OCI-LY1 (cell line): ENCODE measurements at regions not wholly inside any gene's neighbourhood (a gene's known extent, or its start where the extent isn't known, plus 50 kb on each side); places are given as distances from the start of the nearest gene placed in this dataset.

Experiments
- H2AFZ ChIP-seq: fragments of 200-600 bp; sonication (generic), shearing (Covaris generic); 2 replicates; pipeline ENCODE4 v1.6.0; 2014; ENCODE audit warnings: antibody characterized with exemption, mild to moderate bottlenecking, low read length
- H3F3A ChIP-seq: fragments of 200-600 bp; sonication (generic), shearing (Covaris generic); 2 replicates; pipeline ENCODE4 v1.6.0; 2014; ENCODE audit warnings: mild to moderate bottlenecking, antibody characterized with exemption, low read length, moderate library complexity; ENCODE audit not compliant: insufficient read depth
- H3K27ac ChIP-seq: fragments of 200-600 bp; sonication (generic); 2 replicates; pipeline ENCODE4 v1.5.1; 2014; ENCODE audit warnings: low read length, mixed run types, mild to moderate bottlenecking, low read depth; ENCODE audit not compliant: poor library complexity, severe bottlenecking
- H3K27me3 ChIP-seq: fragments of 200-600 bp; sonication (generic); 2 replicates; pipeline ENCODE4 v1.6.0; 2014; ENCODE audit warnings: antibody characterized with exemption, mild to moderate bottlenecking, low read length, moderate library complexity; ENCODE audit not compliant: insufficient read depth
- H3K36me3 ChIP-seq: fragments of 200-600 bp; sonication (generic); 2 replicates; pipeline ENCODE4 v1.6.1; 2014; ENCODE audit warnings: mild to moderate bottlenecking, antibody characterized with exemption, low read length, moderate library complexity, mixed read lengths; ENCODE audit not compliant: insufficient read depth
- H3K4me1 ChIP-seq: fragments of 200-600 bp; sonication (generic); 2 replicates; pipeline ENCODE4 v1.5.1; 2014; ENCODE audit warnings: mild to moderate bottlenecking, low read length, moderate library complexity; ENCODE audit not compliant: insufficient read depth, severe bottlenecking
- H3K4me2 ChIP-seq: fragments of 200-600 bp; sonication (generic), shearing (Covaris generic); 2 replicates; pipeline ENCODE4 v1.6.1; 2014; ENCODE audit warnings: low read length
- H3K4me3 ChIP-seq: fragments of 200-600 bp; sonication (generic); 2 replicates; pipeline ENCODE4 v1.5.1; 2014; ENCODE audit warnings: low read length, low read depth, mild to moderate bottlenecking, mixed read lengths; ENCODE audit not compliant: poor library complexity, severe bottlenecking
- H3K79me2 ChIP-seq: fragments of 200-600 bp; shearing (Covaris generic); 2 replicates; pipeline ENCODE4 v1.6.1; 2016; ENCODE audit warnings: mixed run types, low read length, mixed read lengths; ENCODE audit not compliant: insufficient read depth
- H3K9ac ChIP-seq: fragments of 200-600 bp; sonication (generic), shearing (Covaris generic); 2 replicates; pipeline ENCODE4 v1.6.1; 2014; ENCODE audit warnings: mild to moderate bottlenecking, low read length, mixed read lengths
- H3K9me2 ChIP-seq: fragments of 200-600 bp; sonication (generic), shearing (Covaris generic); 2 replicates; pipeline ENCODE4 v1.6.1; 2014; ENCODE audit warnings: low read depth, mild to moderate bottlenecking, low read length, mixed read lengths
- H3K9me3 ChIP-seq: fragments of 200-600 bp; shearing (Covaris generic); 2 replicates; pipeline ENCODE4 v1.6.1; 2014; ENCODE audit warnings: low read length, mixed read lengths
- H4K20me1 ChIP-seq: fragments of 200-600 bp; sonication (generic), shearing (Covaris generic); 2 replicates; pipeline ENCODE4 v1.6.0; 2016; ENCODE audit warnings: mild to moderate bottlenecking, low read length; ENCODE audit not compliant: insufficient read depth
- CTCF ChIP-seq: fragments of 200-600 bp; sonication (generic), shearing (Covaris generic); IDR thresholded peaks from 2 replicates; pipeline ENCODE4 v1.5.1; 2017; ENCODE audit warnings: mild to moderate bottlenecking, antibody characterized with exemption, low read length, moderate library complexity, mixed read lengths
- EZH2 ChIP-seq: fragments of 200-600 bp; sonication (generic), shearing (Covaris generic); IDR thresholded peaks from 2 replicates; pipeline ENCODE4 v1.8.0; 2017; ENCODE audit warnings: borderline replicate concordance, mixed run types, mild to moderate bottlenecking, antibody characterized with exemption, low read length, moderate library complexity, mixed read lengths

- H3F3A ChIP-seq: no peaks in the 10 kb centered on the region
- peaks cover 18% of the 10 kb centered on the region for H3K4me1 ChIP-seq
- no peaks in the 10 kb centered on the region for H4K20me1 ChIP-seq
- no peaks in the 10 kb centered on the region for H3K27me3 ChIP-seq
- 0 out of 2 replicates have a peak overlapping the region, but pooled peaks have one; percentile 79 for H2AFZ ChIP-seq
- peak overlapping the region; percentile 13; the same call in 1 of the 2 replicates for H3K4me2 ChIP-seq
- TF ChIP-seq EZH2 (no peak), CTCF (no peak)
- H3K9me3 ChIP-seq: no peaks in the 10 kb centered on the region
- no peak overlapping the region for H3K9ac ChIP-seq
- H3K27ac ChIP-seq: no peak overlapping the region
- no peaks in the 10 kb centered on the region for H3K36me3 ChIP-seq
- H3K4me3 ChIP-seq: no peak overlapping the region
- H3K79me2 ChIP-seq: no peaks in the 10 kb centered on the region
- no peaks in the 10 kb centered on the region for H3K9me2 ChIP-seq
These were observed 227.9 kb upstream of the PITX2 start for GRCh38 chr4:110850461-110851442.

GRCh38 chr4:110851989-110852388 is 229.1 kb upstream of the PITX2 start:
- Histone ChIP-seq H3K36me3 (no peaks in the 10 kb centered on the region), H4K20me1 (no peaks in the 10 kb centered on the region), H3K9ac (no peak overlapping the region), H3K4me1 (peaks cover 18% of the 10 kb centered on the region), H3K79me2 (no peaks in the 10 kb centered on the region), H3K27ac (no peak overlapping the region), H3K4me2 (no peak overlapping the region), H3K9me2 (no peaks in the 10 kb centered on the region), H3K27me3 (no peaks in the 10 kb centered on the region), H3K4me3 (no peak overlapping the region), H3F3A (no peaks in the 10 kb centered on the region), H2AFZ (peak overlapping the region; percentile 54; the same call in 1 of the 2 replicates), H3K9me3 (no peaks in the 10 kb centered on the region)
- TF ChIP-seq CTCF (no peak), EZH2 (no peak)

- TF ChIP-seq EZH2 (no peak), CTCF (no peak)
- Histone ChIP-seq H2AFZ (no peak overlapping the region), H3K27me3 (no peaks in the 10 kb centered on the region), H3K79me2 (no peaks in the 10 kb centered on the region), H3K9ac (no peak overlapping the region), H3K9me2 (no peaks in the 10 kb centered on the region), H3K9me3 (no peaks in the 10 kb centered on the region), H3K4me3 (no peak overlapping the region), H3F3A (no peaks in the 10 kb centered on the region), H3K4me1 (peaks cover 18% of the 10 kb centered on the region), H4K20me1 (no peaks in the 10 kb centered on the region), H3K4me2 (no peak overlapping the region), H3K27ac (no peak overlapping the region), H3K36me3 (no peaks in the 10 kb centered on the region)
These were observed 229.9 kb upstream of the PITX2 start for GRCh38 chr4:110852793-110853192.
